Panc1 (cell line): ENCODE measurements at regions not wholly inside any gene's neighbourhood (a gene's known extent, or its start where the extent isn't known, plus 50 kb on each side); places are given as distances from the start of the nearest gene placed in this dataset.

Experiments used
- ATAC-seq: fragments of 200-7000 bp; cut with Tn5 transposase; 2 replicates; pipeline ENCODE4 v1.9.1; 2020; ENCODE audit warnings: mild to moderate bottlenecking, moderate library complexity
- BruUV-seq: library from RNA; stranded (reverse); fragments of 400-500 nt; replicated peaks from 2 replicates; lab custom pipeline; 2021; lab: Mats Ljungman, UMichigan
- CTCF ChIA-PET: fragments of 300-600 bp; sonication (Branson Sonifier 250); formaldehyde crosslinking; loops from one replicate; lab custom pipeline; 2022; ENCODE audit warnings: antibody characterized with exemption; lab: Charles Lee
- POLR2A ChIA-PET: fragments of 300-600 bp; sonication (Branson Sonifier 250); formaldehyde crosslinking; loops from one replicate; lab custom pipeline; 2022; ENCODE audit warnings: antibody characterized with exemption; lab: Charles Lee
- DNase-seq: peaks from one replicate; pipeline ENCODE4 v3.0.0-alpha.2; 2010; ENCODE audit warnings: low read depth, low spot score
- H3K27ac ChIP-seq: 2 replicates; pipeline ENCODE4 v1.5.1; 2011; ENCODE audit warnings: mild to moderate bottlenecking, low read length, inconsistent platforms
- H3K27me3 ChIP-seq: fragments of 200-500 bp; sonication (Bioruptor generic); 2 replicates; pipeline ENCODE4 v1.6.0; 2014; ENCODE audit warnings: low read length, inconsistent platforms; ENCODE audit not compliant: control insufficient read depth, insufficient read depth
- H3K36me3 ChIP-seq: fragments of 200-500 bp; sonication (Bioruptor generic); 2 replicates; pipeline ENCODE4 v1.5.1; 2014; ENCODE audit warnings: inconsistent platforms, mild to moderate bottlenecking, low read length, moderate library complexity; ENCODE audit not compliant: control insufficient read depth, insufficient read depth
- H3K4me1 ChIP-seq: 2 replicates; pipeline ENCODE4 v1.5.1; 2011; ENCODE audit warnings: inconsistent platforms, mild to moderate bottlenecking, low read length, moderate library complexity; ENCODE audit not compliant: control insufficient read depth, insufficient read depth
- H3K4me3 ChIP-seq, 2 experiments: 2 replicates each; pipeline ENCODE4 v1.5.1; 2011 to 2012; ENCODE audit warnings: low read depth in 2 of 2, low read length in 2 of 2, mild to moderate bottlenecking in 2 of 2, inconsistent platforms in 1 of 2, moderate library complexity in 1 of 2
- H3K9me3 ChIP-seq: fragments of 200-500 bp; sonication (Bioruptor generic); 2 replicates; pipeline ENCODE4 v1.5.1; 2014; ENCODE audit warnings: low read depth, mild to moderate bottlenecking, inconsistent platforms, low read length, moderate library complexity; ENCODE audit not compliant: control insufficient read depth, insufficient read depth
- POLR2AphosphoS5 ChIP-seq: IDR thresholded peaks from 2 replicates; pipeline ENCODE4 v1.6.1; 2012; ENCODE audit warnings: mild to moderate bottlenecking, low read depth, low read length, moderate library complexity
- REST ChIP-seq, 2 experiments: IDR thresholded peaks; 2 replicates each; pipeline ENCODE4 v1.6.1; 2011 to 2012; ENCODE audit warnings: low read depth in 2 of 2, control low read depth in 1 of 2, low read length in 1 of 2, mild to moderate bottlenecking in 1 of 2, moderate library complexity in 1 of 2; ENCODE audit not compliant: insufficient read depth in 1 of 2
- SIN3A ChIP-seq: IDR thresholded peaks from 2 replicates; pipeline ENCODE4 v1.6.1; 2012; ENCODE audit warnings: low read depth, mild to moderate bottlenecking, low read length, moderate library complexity, borderline replicate concordance; ENCODE audit not compliant: insufficient read depth
- TCF7L2 ChIP-seq: IDR thresholded peaks from 2 replicates; pipeline ENCODE4 v1.6.1; 2011; ENCODE audit warnings: mild to moderate bottlenecking, low read depth, low read length, inconsistent platforms
- in situ Hi-C: cut with HindIII; loops from 2 replicates; pipeline ENCODE4 v1.10.0; 2016; ENCODE audit warnings: low sequenced_read_pairs, low pct_unique_long_range_greater_than_20kb
- intact Hi-C: fragments of 100-400 bp; cut with micrococcal nuclease; formaldehyde crosslinking; loops from one replicate; pipeline ENCODE4 v1.10.0; 2022; ENCODE audit not compliant: unreplicated experiment
- TF ChIP-seq, protein P1 (sequence below): fragments of 450-650 bp; IDR thresholded peaks from 2 replicates; pipeline ENCODE4 v1.5.1; 2017; ENCODE audit warnings: mild to moderate bottlenecking

GRCh38 chr6:169843991-169844390, 92.6 kb downstream of the ERMARD start:
- Histone ChIP-seq H3K9me3 (no peaks in the 10 kb centered on the region), H3K27me3 (peaks cover 14% of the 10 kb centered on the region), H3K4me1 (no peaks in the 10 kb centered on the region), H3K36me3 (no peaks in the 10 kb centered on the region), H3K4me3 (no peak overlapping the region), H3K27ac (no peak overlapping the region)
- ChIA-PET CTCF (no interaction called here), POLR2A (interaction anchor here (0.7 kb wide), 1 partner anchor 454 kb away, joined by 3 read pairs; no protein-coding TSS in a partner anchor)
- no peak for ATAC-seq
- in situ Hi-C loops, result no loop called here
- intact Hi-C loops, result no loop called here
- BruUV-seq, result no TSS peak
- DNase-seq, result no peak
- TF ChIP-seq REST (IDR thresholded peaks at IDR 0.05; ENCODE audit: insufficient read depth in 1 of 2, low read depth in 2 of 2, low read length in 1 of 2), result no peak
- TF ChIP-seq, protein P1, sequence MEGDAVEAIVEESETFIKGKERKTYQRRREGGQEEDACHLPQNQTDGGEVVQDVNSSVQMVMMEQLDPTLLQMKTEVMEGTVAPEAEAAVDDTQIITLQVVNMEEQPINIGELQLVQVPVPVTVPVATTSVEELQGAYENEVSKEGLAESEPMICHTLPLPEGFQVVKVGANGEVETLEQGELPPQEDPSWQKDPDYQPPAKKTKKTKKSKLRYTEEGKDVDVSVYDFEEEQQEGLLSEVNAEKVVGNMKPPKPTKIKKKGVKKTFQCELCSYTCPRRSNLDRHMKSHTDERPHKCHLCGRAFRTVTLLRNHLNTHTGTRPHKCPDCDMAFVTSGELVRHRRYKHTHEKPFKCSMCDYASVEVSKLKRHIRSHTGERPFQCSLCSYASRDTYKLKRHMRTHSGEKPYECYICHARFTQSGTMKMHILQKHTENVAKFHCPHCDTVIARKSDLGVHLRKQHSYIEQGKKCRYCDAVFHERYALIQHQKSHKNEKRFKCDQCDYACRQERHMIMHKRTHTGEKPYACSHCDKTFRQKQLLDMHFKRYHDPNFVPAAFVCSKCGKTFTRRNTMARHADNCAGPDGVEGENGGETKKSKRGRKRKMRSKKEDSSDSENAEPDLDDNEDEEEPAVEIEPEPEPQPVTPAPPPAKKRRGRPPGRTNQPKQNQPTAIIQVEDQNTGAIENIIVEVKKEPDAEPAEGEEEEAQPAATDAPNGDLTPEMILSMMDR, result no peak
- TF ChIP-seq POLR2AphosphoS5, result no peak

DNA sequence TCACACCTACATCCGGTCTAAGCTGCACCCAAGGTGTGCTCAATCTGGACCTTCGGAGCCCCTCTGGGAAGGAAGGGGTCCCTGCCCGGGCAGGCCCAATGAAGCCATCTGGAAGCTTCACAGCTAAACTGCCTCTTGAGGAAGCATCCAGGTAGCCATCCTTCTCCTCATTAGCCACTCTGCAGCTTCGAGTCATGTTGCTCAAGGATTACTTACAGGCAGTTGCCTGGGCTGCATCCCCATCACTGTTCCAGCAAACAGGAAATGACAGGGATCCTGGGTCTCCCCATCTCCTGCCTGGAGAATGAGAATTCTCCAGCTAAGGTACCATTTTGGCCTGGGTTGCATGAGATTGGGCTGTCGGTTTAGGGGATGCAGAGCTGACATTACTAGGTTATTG, 91.7 kb downstream of the ERMARD start:
- TF ChIP-seq TCF7L2 (no peak), SIN3A (no peak), REST (IDR thresholded peaks at IDR 0.05; ENCODE audit: insufficient read depth in 1 of 2, low read depth in 2 of 2, low read length in 1 of 2) (no peak), POLR2AphosphoS5 (no peak)
- TF ChIP-seq, protein P1, result no peak
- Histone ChIP-seq H3K27me3 (peaks cover 14% of the 10 kb centered on the region), H3K4me1 (no peaks in the 10 kb centered on the region), H3K27ac (no peak overlapping the region), H3K9me3 (no peaks in the 10 kb centered on the region), H3K4me3 (no peak overlapping the region), H3K36me3 (no peaks in the 10 kb centered on the region)
- no TSS peak for BruUV-seq
- DNase-seq, result no peak
- ChIA-PET POLR2A (no interaction called here), CTCF (no interaction called here)
- in situ Hi-C loops (no loop called here), intact Hi-C loops (no loop called here)
- no peak for ATAC-seq
